HG03039 (cell line): ENCODE measurements at regions not wholly inside any gene's neighbourhood (a gene's known extent, or its start where the extent isn't known, plus 50 kb on each side); places are given as distances from the start of the nearest gene placed in this dataset.
A peak's percentile ranks its signal among the peaks of the same experiment; 100 is the strongest.
"Not testable (repeated sequence)": the region's sequence is repeated elsewhere in the genome, so short reads cannot be mapped to it uniquely, and the experiment has no call there.

ENCODE experiments used
- ATAC-seq: cut with Tn5 transposase; IDR thresholded peaks from one replicate; pipeline ENCODE4 v1.9.1; 2021; ENCODE audit warnings: mild to moderate bottlenecking, moderate library complexity; ENCODE audit not compliant: unreplicated experiment

DNA sequence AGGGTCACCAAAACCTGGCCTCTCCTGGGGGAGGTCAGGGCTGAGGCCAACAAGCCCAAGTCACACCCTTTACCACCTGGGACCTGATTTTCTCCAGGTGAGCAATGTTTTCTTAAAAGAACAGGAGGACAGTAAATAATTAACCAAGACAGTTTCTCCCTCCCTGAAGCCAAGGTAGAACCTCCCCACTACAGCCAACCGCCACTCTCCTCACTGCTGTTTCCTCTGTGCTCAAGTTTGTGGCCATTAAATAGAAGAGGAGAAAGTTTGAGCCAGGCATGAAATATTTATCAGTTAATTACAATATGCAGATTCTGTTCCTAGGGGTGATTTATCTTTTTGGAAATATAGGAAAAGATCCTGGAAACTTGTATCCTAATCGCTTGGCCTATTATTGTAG, 150.6 kb upstream of the ANKRD20A1 start:
- not testable (repeated sequence) for ATAC-seq

DNA sequence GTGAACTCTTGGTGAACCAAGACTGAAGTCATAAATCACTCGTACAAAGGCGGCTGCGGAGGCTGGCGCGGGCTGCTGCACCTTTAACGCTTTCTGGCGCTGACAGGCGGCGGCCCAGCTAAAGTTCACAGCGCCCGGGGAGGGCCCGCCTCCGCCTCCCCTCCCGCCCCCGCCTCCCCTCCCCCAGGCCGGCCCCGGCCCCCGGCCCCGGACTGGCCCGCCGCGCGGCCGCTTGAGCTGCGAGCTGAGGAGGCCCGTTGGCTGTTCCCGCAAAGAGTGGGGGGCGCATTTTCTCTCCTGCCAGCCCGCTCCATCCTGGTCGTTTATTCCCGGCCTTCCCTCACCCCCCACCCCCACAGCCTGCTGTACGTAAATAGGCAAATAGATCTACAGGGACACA, 147.3 kb upstream of the ANKRD20A1 start:
- ATAC-seq = not testable (repeated sequence)

DNA sequence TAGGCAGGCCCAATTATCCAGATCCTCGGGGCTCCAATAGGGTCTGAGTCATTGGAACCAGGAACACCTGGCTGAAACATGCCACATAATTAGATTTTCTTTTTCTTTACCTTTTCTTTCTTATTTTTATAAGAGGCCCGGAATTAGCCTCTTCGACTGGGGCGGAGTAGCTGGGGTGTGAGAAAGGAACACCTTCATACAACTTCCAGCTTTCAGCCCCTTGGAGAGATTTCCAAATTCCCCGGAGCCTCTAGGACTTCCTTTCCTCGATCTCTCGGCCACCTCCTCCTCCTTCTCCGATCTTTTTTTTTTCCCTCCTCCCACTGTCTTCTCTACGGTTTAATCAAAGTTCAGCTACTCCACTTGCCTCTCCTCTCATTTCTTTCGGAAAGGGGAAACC, 146.8 kb upstream of the ANKRD20A1 start:
- ATAC-seq = not testable (repeated sequence)

DNA sequence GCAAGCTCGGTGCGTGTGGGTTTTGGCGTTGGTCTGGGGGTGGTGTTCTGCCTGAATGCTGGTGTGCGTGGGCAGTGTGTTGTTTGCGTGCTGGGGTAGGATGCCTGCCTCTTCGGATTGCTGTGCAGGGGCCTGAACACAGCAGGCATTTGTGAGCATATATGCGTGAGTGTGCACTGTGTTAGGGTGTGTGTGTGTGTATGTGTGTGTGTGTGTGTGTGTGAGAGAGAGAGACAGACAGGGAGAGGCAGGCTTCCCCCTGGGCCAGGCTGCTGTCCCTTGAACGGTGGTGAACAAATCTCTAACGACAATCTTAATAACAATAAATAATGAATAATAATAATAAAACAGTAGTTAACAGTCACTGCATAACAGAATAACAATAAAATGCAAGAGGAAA, 145.8 kb upstream of the ANKRD20A1 start:
- not testable (repeated sequence) for ATAC-seq

DNA sequence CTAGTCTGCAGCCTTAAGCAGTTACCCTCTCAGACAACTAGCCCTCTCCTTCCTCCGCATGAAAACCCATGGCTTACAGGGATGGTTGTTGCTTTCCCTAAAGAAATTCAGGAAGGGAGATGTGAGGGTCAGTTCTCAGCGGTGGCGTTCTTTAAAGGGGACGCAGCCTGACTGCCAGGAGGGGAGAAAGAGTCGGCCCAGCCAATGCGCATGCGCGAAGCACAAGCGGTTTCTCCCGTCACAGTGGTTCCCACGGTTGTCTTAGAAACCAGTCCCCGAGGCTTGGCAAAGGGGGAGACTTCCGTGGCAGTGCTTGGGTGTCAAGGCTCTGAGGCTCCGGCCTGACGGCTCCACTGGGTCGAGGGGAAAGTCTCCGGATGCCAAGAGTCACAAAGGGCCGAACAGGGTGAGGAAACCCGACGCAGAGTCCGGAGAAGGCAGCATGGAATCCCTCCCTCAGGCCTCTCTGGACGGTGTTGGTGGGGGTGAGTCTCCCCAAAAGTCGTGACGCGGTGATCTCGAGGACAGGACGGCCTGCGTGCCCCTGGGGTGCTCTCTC, 140.8 kb upstream of the ANKRD20A1 start:
- not testable (repeated sequence) for ATAC-seq

DNA sequence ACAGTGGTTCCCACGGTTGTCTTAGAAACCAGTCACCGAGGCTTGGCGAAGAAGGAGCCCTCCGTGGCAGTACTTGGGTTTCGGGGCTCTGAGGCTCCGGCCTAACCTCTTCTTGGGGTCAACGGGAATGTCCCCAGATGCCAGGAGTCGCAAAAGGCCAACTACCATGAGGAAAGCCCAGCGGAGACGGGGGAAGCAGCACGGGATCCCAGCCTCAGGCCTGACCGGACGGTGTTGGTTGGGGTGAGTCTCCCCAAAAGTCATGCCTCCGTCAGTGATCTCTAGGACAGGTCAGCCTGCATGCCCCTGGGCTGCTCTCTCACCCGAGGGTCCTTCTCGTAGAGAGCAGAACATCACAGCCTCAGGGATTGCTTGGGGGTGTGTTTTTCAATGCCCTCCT, 138.2 kb upstream of the ANKRD20A1 start:
- ATAC-seq = not testable (repeated sequence)

DNA sequence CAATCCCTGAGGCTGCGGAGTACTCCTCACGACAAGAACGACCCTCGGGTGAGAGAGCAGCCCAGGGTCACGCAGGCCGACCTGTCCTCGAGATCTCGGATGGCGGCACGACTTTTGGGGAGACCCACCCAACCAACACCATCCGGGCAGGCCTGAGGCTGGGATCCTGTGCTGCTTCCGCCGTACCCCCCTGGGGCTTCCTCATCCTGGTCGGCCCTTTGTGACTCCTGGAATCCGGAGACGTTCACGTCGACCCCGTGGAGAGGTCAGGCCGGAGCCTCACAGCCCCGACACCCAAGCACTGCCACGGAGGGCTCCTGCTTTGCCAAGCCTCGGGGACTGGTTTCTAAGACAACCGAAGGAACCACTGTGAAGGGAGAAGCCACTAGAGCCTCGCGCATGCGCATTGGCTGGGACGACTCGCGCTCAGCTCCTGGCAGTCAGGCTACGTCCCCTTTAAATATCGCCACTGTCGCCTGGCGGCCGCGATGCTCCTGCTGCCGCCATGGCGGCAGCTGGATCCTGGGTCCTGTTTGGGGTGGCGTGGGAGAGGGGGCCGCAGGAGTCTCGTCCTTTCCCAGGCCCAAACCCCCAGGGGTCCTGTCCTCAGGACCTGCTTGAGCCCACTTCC, 136.2 kb upstream of the ANKRD20A1 start:
- peak; percentile 84 for ATAC-seq

DNA sequence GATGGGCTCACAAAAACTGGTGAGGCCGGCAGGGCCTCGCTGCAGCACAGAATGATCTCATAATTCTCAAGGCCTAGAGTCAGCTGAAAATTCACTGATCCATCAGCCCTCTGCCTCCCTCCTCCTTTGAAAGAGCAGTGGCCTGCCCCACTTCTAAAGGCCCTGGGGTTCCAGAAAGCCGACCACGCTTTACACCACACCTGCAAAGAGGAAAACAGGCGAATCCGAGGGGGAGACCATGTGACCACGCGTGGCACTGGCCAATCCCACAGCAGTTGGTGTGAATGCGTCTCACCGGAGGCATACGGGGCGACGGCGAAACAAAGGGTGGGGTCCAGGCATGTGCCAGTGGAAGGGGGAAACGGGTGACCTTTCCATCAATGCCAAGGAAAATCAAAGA, 135.5 kb upstream of the ANKRD20A1 start:
- not testable (repeated sequence) for ATAC-seq

DNA sequence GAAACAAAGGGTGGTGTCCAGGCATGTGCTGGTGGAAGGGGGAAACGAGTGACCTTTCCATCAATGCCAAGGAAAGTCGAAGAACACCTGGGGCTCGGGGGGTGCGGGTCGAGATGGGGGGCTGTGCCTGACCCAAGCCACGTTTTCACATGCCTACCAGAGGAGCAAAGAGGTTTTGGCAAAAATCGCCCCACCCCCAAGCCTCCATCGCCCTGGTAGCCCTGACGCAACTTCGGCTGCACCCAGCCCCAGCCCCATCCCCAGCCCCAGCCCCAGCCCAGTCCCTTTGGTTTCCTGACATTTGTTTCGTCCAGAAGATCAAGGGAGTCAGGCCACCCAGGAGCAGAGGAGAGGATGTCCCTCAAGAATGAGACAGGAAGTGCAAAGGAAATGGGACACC, 133.8 kb upstream of the ANKRD20A1 start:
- not testable (repeated sequence) for ATAC-seq

DNA sequence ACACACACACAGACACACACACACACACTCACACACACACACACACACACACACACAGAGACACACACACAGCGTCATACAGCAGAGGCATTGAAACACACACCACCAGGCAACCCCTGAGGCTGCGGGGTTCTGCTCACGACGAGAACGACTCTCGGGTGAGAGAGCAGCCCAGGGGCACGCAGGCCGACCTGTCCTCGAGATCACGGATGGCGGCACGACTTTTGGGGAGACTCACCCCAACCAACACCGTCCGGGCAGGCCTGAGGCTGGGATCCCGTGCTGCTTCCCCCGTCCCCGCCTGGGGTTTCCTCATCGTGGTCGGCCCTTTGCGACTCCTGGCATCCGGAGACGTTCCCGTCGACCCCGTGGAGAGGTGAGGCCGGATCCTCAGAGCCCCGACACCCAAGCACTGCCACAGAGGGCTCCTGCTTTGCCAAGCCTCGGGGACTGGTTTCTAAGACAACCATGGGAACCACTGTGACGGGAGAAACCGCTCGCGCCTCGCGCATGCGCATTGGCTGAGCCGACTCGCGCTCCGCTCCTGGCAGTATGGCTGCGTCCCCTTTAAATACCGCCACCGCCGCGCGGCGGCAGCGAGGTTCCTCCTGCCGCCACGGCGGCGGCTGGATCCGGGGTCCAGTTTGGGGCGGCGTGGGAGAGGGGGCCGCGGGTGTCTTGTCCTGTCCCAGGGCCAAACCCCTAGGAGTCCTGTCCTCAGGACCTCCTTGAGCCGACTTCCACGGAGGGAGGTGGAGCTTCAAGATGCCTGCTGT, 132.3 kb upstream of the ANKRD20A1 start:
- ATAC-seq = peak; percentile 70

DNA sequence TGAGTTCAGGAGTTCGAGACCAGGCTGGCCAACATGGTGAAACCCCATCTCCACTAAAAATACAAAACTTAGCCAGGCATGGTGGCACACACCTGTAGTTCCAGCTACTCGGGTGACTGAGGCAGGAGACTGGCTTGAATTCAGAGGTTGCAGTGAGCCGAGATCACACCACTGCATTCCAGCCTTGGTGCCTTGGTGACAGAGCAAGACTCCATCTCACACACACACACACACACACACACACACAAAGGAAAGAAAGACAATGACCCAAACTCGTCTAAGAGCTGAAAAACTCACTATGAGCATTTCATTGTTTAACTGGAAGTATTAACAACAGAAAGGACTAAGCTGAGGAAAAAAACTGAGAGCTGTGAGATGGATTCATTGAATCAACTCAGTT, 95.6 kb upstream of the ANKRD20A1 start:
- ATAC-seq = not testable (repeated sequence)

DNA sequence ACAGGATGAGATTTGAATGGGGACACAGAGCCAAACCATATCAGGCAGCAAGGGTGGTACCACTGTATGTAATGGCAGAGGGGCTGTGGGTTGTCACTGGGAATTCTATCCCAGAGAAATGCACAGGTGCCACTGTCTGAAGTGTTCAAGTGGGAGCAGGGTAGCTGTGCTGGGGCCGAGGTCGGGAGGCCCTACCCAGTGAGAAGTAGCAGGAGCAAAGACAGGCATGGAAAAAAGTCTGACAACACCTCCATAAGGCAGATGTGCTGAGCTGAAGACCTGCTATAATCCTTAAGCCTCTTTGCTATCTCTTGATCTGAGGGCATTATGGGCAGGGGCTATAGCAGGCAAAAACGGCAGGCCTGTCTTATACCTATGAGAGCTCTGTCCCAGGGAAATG, 86.9 kb upstream of the ANKRD20A1 start:
- not testable (repeated sequence) for ATAC-seq

DNA sequence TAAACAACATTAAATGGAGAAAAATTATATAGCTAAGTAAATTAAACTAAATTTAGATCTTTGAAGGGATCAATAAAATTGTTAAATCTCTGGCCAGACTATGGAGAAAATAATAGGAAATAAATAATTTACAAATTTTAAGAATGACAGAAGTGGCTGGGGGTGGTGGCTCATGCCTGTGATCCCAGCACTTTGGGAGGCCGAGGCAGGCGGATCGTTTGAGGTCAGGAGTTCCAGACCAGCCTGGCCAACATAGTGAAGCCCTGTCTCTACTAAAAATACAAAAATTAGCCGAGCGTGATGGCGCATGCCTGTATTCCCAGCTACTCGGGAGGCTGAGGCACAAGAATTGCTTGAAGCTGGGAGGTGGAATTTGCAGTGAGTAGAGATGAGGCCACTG, 58.6 kb upstream of the ANKRD20A1 start:
- ATAC-seq = not testable (repeated sequence)
